A673 (cell line): ENCODE measurements at regions not wholly inside any gene's neighbourhood (a gene's known extent, or its start where the extent isn't known, plus 50 kb on each side); places are given as distances from the start of the nearest gene placed in this dataset.
"Not testable (repeated sequence)": the region's sequence is repeated elsewhere in the genome, so short reads cannot be mapped to it uniquely, and the experiment has no call there.

ENCODE experiments used
- BruUV-seq: library from RNA; stranded (reverse); fragments of 400-500 nt; replicated peaks from 2 replicates; lab custom pipeline; 2021; lab: Mats Ljungman, UMichigan
- CTCF ChIA-PET: fragments of 300-600 bp; sonication (Branson Sonifier 250); formaldehyde crosslinking; loops from one replicate; lab custom pipeline; 2022; ENCODE audit warnings: antibody characterized with exemption; lab: Charles Lee
- POLR2A ChIA-PET: fragments of 300-600 bp; sonication (Branson Sonifier 250); formaldehyde crosslinking; loops from one replicate; lab custom pipeline; 2022; ENCODE audit warnings: antibody characterized with exemption; ENCODE audit not compliant: low non-redundant PET; lab: Charles Lee
- DNase-seq: peaks from one replicate; pipeline ENCODE4 v3.0.0-alpha.2; 2015; ENCODE audit warnings: low spot score
- H3K27ac ChIP-seq: fragments of 200-600 bp; sonication (generic); 2 replicates; pipeline ENCODE4 v1.5.1; 2016; ENCODE audit warnings: mixed run types, low read depth, mild to moderate bottlenecking, mixed read lengths, antibody characterized with exemption, low read length; ENCODE audit not compliant: poor library complexity, severe bottlenecking
- H3K27me3 ChIP-seq: fragments of 200-600 bp; sonication (generic); replicated peaks from 2 replicates; pipeline ENCODE4 v1.6.1; 2017; ENCODE audit warnings: mixed run types, low read depth, mild to moderate bottlenecking, mixed read lengths, antibody characterized with exemption, low read length; ENCODE audit not compliant: insufficient read depth, poor library complexity
- H3K36me3 ChIP-seq: fragments of 200-600 bp; sonication (generic); 2 replicates; pipeline ENCODE4 v1.6.1; 2016; ENCODE audit warnings: mixed run types, mild to moderate bottlenecking, mixed read lengths, antibody characterized with exemption, low read length; ENCODE audit not compliant: insufficient read depth, poor library complexity, severe bottlenecking
- H3K4me1 ChIP-seq: fragments of 200-600 bp; sonication (generic); 2 replicates; pipeline ENCODE4 v1.6.1; 2017; ENCODE audit warnings: mixed run types, mild to moderate bottlenecking, mixed read lengths, antibody characterized with exemption, low read length; ENCODE audit not compliant: insufficient read depth, poor library complexity, severe bottlenecking
- H3K4me3 ChIP-seq: fragments of 200-600 bp; sonication (generic); 2 replicates; pipeline ENCODE4 v1.5.1; 2016; ENCODE audit warnings: low read depth, mixed run types, mild to moderate bottlenecking, mixed read lengths, low read length; ENCODE audit not compliant: poor library complexity, severe bottlenecking
- H3K9me3 ChIP-seq: fragments of 200-600 bp; sonication (generic); 2 replicates; pipeline ENCODE4 v1.6.1; 2016; ENCODE audit warnings: mixed run types, low read depth, mild to moderate bottlenecking, mixed read lengths, antibody characterized with exemption, low read length; ENCODE audit not compliant: poor library complexity, severe bottlenecking
- EZH2 ChIP-seq: fragments of 200-600 bp; sonication (generic); IDR thresholded peaks from 2 replicates; pipeline ENCODE4 v1.6.1; 2017; ENCODE audit warnings: borderline replicate concordance, low read depth, mild to moderate bottlenecking, mixed read lengths, antibody characterized with exemption, low read length; ENCODE audit not compliant: poor library complexity, severe bottlenecking
- intact Hi-C: fragments of 100-400 bp; cut with micrococcal nuclease; formaldehyde crosslinking; loops from one replicate; pipeline ENCODE4 v1.10.0; 2022; ENCODE audit not compliant: unreplicated experiment
- TF ChIP-seq, protein P1 (sequence below): fragments of 300-800, 200-600 bp; sonication (generic); conservative IDR thresholded peaks from 2 replicates; pipeline ENCODE4 v1.5.1; 2017; ENCODE audit warnings: low read depth, mild to moderate bottlenecking, antibody characterized with exemption, low read length, moderate library complexity, mixed read lengths

DNA sequence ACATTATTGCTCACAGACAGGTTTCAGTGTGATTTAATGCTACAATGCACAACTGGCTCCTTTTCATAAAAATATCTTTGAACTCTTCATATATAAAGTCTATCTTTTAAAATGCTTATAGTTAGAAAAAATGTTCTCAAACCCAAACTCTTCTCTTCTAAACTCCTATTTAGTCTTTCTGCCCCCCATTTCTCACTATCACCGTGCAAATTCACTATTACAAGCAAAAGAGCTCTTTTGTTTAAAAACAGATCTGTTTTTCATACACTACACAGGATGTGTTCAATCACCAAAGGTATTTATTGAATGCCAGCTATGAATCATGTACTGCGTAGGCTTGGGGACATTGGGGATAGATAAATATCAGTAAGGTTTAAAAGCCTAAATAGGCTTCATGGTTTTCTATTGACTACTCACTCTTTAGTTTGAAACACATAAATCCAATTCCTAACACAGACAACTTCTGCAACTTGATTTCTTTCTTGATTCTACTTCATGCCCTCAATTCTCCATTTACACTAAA lies 692.3 kb downstream of the C12orf50 start:
- no TSS peak for BruUV-seq
- POLR2A ChIA-PET: no interaction called here

DNA sequence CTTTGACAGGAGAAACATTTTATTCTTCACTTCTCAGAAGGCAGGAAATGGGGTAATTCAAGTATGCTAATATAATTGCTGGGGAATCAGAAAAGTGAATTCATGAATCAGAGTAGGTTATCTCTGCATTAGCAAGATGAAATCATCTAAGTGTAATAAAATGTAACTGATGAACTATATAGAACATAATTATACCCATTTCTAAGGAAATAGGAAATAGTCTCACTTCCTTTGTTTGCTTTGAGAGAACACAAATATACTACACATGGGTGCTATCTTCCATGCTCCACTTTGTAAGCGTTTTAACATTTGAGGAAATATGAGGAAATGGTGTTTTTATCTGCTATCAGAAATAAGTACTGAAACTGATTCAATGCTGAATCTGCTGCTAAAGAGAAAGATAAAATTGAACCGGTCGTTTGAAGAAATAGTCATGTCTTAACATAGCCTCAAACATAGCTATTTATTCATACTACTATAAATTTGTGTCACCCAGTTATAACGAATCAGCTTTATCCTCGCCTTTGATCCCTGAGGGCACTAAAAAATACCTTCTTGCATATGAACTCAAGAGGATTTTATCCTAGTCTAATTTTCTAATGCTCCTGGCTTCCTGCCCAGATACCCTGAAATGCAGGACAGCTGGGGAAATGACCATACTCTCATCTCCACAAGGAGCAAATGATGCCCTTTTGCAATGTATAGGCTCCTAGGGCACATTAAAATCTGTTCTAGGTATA lies 696.0 kb downstream of the C12orf50 start:
- CTCF ChIA-PET: no interaction called here

More for the DNA sequence above, 692.3 kb downstream of the C12orf50 start:
- CTCF ChIA-PET: no interaction called here
- peaks cover 15% of the 10 kb centered on the region for H3K4me1 ChIP-seq
- TF ChIP-seq, protein P1, sequence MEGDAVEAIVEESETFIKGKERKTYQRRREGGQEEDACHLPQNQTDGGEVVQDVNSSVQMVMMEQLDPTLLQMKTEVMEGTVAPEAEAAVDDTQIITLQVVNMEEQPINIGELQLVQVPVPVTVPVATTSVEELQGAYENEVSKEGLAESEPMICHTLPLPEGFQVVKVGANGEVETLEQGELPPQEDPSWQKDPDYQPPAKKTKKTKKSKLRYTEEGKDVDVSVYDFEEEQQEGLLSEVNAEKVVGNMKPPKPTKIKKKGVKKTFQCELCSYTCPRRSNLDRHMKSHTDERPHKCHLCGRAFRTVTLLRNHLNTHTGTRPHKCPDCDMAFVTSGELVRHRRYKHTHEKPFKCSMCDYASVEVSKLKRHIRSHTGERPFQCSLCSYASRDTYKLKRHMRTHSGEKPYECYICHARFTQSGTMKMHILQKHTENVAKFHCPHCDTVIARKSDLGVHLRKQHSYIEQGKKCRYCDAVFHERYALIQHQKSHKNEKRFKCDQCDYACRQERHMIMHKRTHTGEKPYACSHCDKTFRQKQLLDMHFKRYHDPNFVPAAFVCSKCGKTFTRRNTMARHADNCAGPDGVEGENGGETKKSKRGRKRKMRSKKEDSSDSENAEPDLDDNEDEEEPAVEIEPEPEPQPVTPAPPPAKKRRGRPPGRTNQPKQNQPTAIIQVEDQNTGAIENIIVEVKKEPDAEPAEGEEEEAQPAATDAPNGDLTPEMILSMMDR: no peak
- no peak for TF ChIP-seq EZH2
- peak; percentile 6 for DNase-seq
- no peaks in the 10 kb centered on the region for H3K36me3 ChIP-seq
- no peak overlapping the region for H3K27ac ChIP-seq
- intact Hi-C loops: no loop called here
- no peak overlapping the region for H3K4me3 ChIP-seq
- H3K27me3 ChIP-seq: no peaks in the 10 kb centered on the region
- H3K9me3 ChIP-seq: no peaks in the 10 kb centered on the region

DNA sequence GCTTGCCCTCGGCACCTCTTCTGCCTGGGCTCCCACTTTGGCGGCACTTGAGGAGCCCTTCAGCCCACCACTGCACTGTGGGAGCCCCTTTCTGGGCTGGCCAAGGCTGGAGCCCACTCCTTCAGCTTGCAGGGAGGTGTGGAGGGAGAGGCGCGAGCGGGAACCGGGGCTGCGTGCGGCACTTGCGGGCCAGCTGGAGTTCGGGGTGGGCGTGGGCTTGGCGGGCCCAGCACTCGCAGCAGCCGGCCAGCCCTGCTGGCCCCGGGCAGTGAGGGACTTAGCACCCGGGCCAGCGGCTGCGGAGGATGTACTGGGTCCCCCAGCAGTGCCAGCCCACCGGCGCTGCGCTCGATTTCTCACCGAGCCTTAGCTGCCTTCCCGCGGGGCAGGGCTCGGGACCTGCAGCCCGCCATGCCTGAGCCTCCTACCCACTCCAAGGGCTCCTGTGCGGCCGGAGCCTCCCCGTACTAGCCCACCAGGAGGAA lies 699.1 kb downstream of the C12orf50 start:
- H3K36me3 ChIP-seq, DNase-seq, CTCF ChIA-PET, H3K4me3 ChIP-seq, H3K9me3 ChIP-seq, POLR2A ChIA-PET, H3K27me3 ChIP-seq, H3K27ac ChIP-seq, intact Hi-C loops, BruUV-seq: not testable (repeated sequence)
- H3K4me1 ChIP-seq: peaks cover 15% of the 10 kb centered on the region

More for the DNA sequence above, 696.0 kb downstream of the C12orf50 start:
- H3K36me3 ChIP-seq: no peaks in the 10 kb centered on the region
- H3K27me3 ChIP-seq: no peaks in the 10 kb centered on the region
- TF ChIP-seq, protein P1: no peak
- TF ChIP-seq EZH2: no peak
- intact Hi-C loops: no loop called here
- H3K27ac ChIP-seq: peak overlapping the region; percentile 10
- no peak overlapping the region for H3K4me3 ChIP-seq
- peak; percentile 80 for DNase-seq
- POLR2A ChIA-PET: no interaction called here
- H3K9me3 ChIP-seq: no peaks in the 10 kb centered on the region
- H3K4me1 ChIP-seq: peaks cover 15% of the 10 kb centered on the region
- no TSS peak for BruUV-seq
